ENCODE measurements at regions not wholly inside any gene's neighbourhood (a gene's known extent, or its start where the extent isn't known, plus 50 kb on each side); places are given as distances from the start of the nearest gene placed in this dataset.

GRCh38 chr22:35486116-35486631, 54.5 kb upstream of the RASD2 start:
- no peak for TF ChIP-seq CTCF (conservative IDR thresholded peaks at IDR 0.05 in 1 of 2, IDR thresholded peaks at IDR 0.05 in 1 of 2; ENCODE audit: extremely low read depth in 1 of 2, insufficient read depth in 1 of 2, low read depth in 1 of 2, low read length in 2 of 2)
- no peak for TF ChIP-seq EZH2 (IDR thresholded peaks at IDR 0.05; ENCODE audit: borderline replicate concordance, low read length)

Data from mammary epithelial cell (primary cell).